ENCODE measurements at regions not wholly inside any gene's neighbourhood (a gene's known extent, or its start where the extent isn't known, plus 50 kb on each side); places are given as distances from the start of the nearest gene placed in this dataset.

GRCh38 chr6:91352321-91352720 is 765.4 kb upstream of the MAP3K7 start:
- Histone ChIP-seq H3K4me1 (ENCODE audit: low read length) (no peaks in the 10 kb centered on the region), H3F3A (ENCODE audit: insufficient read depth, low read length) (no peaks in the 10 kb centered on the region), H3K27me3 (replicated peaks; ENCODE audit: insufficient read depth, low read length) (no peaks in the 10 kb centered on the region), H3K4me3 (ENCODE audit: low read length) (no peak overlapping the region), H3K27ac (ENCODE audit: low read length) (no peak overlapping the region), H2AFZ (ENCODE audit: low read length) (no peak overlapping the region), H3K9me2 (replicated peaks; ENCODE audit: insufficient read depth, low read length) (no peaks in the 10 kb centered on the region), H3K79me2 (ENCODE audit: low read length) (no peaks in the 10 kb centered on the region), H3K9ac (ENCODE audit: low read length) (no peak overlapping the region), H4K20me1 (ENCODE audit: insufficient read depth, low read length) (no peaks in the 10 kb centered on the region), H3K4me2 (ENCODE audit: low read depth, low read length) (no peak overlapping the region), H3K36me3 (replicated peaks; ENCODE audit: insufficient read depth, low read length) (no peaks in the 10 kb centered on the region), H3K9me3 (replicated peaks; ENCODE audit: insufficient read depth, low read length) (no peaks in the 10 kb centered on the region)
- TF ChIP-seq EZH2phosphoT487 (IDR thresholded peaks at IDR 0.05; ENCODE audit: low read length) (no peak), EZH2 (optimal IDR thresholded peaks at IDR 0.05; ENCODE audit: low read depth, low read length) (no peak), CTCF (IDR thresholded peaks at IDR 0.05; ENCODE audit: low read length) (no peak)
- no peak for DNase-seq

GRCh38 chr6:91350146-91350908 is 763.5 kb upstream of the MAP3K7 start:
- no peaks in the 10 kb centered on the region for H3K9me3 ChIP-seq (replicated peaks; ENCODE audit: insufficient read depth, low read length)
- H3K4me3 ChIP-seq (ENCODE audit: low read length): no peak overlapping the region
- H3K4me1 ChIP-seq (ENCODE audit: low read length): no peaks in the 10 kb centered on the region
- H3K4me2 ChIP-seq (ENCODE audit: low read depth, low read length): no peak overlapping the region
- DNase-seq: no peak
- H3K9me2 ChIP-seq (replicated peaks; ENCODE audit: insufficient read depth, low read length): no peaks in the 10 kb centered on the region
- no peaks in the 10 kb centered on the region for H4K20me1 ChIP-seq (ENCODE audit: insufficient read depth, low read length)
- no peak for TF ChIP-seq EZH2phosphoT487 (IDR thresholded peaks at IDR 0.05; ENCODE audit: low read length)
- TF ChIP-seq EZH2 (optimal IDR thresholded peaks at IDR 0.05; ENCODE audit: low read depth, low read length): no peak
- no peak for TF ChIP-seq CTCF (IDR thresholded peaks at IDR 0.05; ENCODE audit: low read length)
- no peak overlapping the region for H3K9ac ChIP-seq (ENCODE audit: low read length)
- no peaks in the 10 kb centered on the region for H3K36me3 ChIP-seq (replicated peaks; ENCODE audit: insufficient read depth, low read length)
- H3K79me2 ChIP-seq (ENCODE audit: low read length): no peaks in the 10 kb centered on the region
- no peak overlapping the region for H2AFZ ChIP-seq (ENCODE audit: low read length)
- H3K27ac ChIP-seq (ENCODE audit: low read length): no peak overlapping the region
- H3K27me3 ChIP-seq (replicated peaks; ENCODE audit: insufficient read depth, low read length): no peaks in the 10 kb centered on the region
- H3F3A ChIP-seq (ENCODE audit: insufficient read depth, low read length): no peaks in the 10 kb centered on the region

- H2AFZ ChIP-seq (ENCODE audit: low read length): no peak overlapping the region
- no peak overlapping the region for H3K4me3 ChIP-seq (ENCODE audit: low read length)
- H3K4me1 ChIP-seq (ENCODE audit: low read length): no peaks in the 10 kb centered on the region
- H3K9me3 ChIP-seq (replicated peaks; ENCODE audit: insufficient read depth, low read length): no peaks in the 10 kb centered on the region
- TF ChIP-seq EZH2 (optimal IDR thresholded peaks at IDR 0.05; ENCODE audit: low read depth, low read length): no peak
- TF ChIP-seq CTCF (IDR thresholded peaks at IDR 0.05; ENCODE audit: low read length): no peak
- no peak for TF ChIP-seq EZH2phosphoT487 (IDR thresholded peaks at IDR 0.05; ENCODE audit: low read length)
- no peaks in the 10 kb centered on the region for H3K27me3 ChIP-seq (replicated peaks; ENCODE audit: insufficient read depth, low read length)
- H3K36me3 ChIP-seq (replicated peaks; ENCODE audit: insufficient read depth, low read length): no peaks in the 10 kb centered on the region
- no peaks in the 10 kb centered on the region for H4K20me1 ChIP-seq (ENCODE audit: insufficient read depth, low read length)
- no peak overlapping the region for H3K9ac ChIP-seq (ENCODE audit: low read length)
- no peak for DNase-seq
- H3F3A ChIP-seq (ENCODE audit: insufficient read depth, low read length): no peaks in the 10 kb centered on the region
- H3K4me2 ChIP-seq (ENCODE audit: low read depth, low read length): no peak overlapping the region
- H3K9me2 ChIP-seq (replicated peaks; ENCODE audit: insufficient read depth, low read length): no peaks in the 10 kb centered on the region
- no peaks in the 10 kb centered on the region for H3K79me2 ChIP-seq (ENCODE audit: low read length)
- H3K27ac ChIP-seq (ENCODE audit: low read length): no peak overlapping the region
Observed at GRCh38 chr6:91341473-91341872, 754.6 kb upstream of the MAP3K7 start.

Measured in MM.1S (cell line).